Suprapubic skin (tissue), 4 donors: ENCODE measurements at regions not wholly inside any gene's neighbourhood (a gene's known extent, or its start where the extent isn't known, plus 50 kb on each side); places are given as distances from the start of the nearest gene placed in this dataset.
A peak's percentile ranks its signal among the peaks of the same experiment; 100 is the strongest.

Experiments
- DNase-seq, 2 donors: peaks; one replicate each; pipeline ENCODE4 v3.0.0-alpha.2; 2019; ENCODE audit warnings: low spot score in 2 of 2
- H3K27ac ChIP-seq: fragments of 200-600 bp; sonication (generic); one replicate; pipeline ENCODE4 v1.5.1; 2019
- H3K27me3 ChIP-seq: fragments of 200-600 bp; sonication (generic); one replicate; pipeline ENCODE4 v1.5.1; 2019
- H3K36me3 ChIP-seq: fragments of 200-600 bp; sonication (generic); one replicate; pipeline ENCODE4 v1.5.1; 2019
- H3K4me1 ChIP-seq: fragments of 200-600 bp; sonication (generic); one replicate; pipeline ENCODE4 v1.5.1; 2019
- H3K4me3 ChIP-seq: fragments of 200-600 bp; sonication (generic); one replicate; pipeline ENCODE4 v1.5.1; 2019; ENCODE audit warnings: mild to moderate bottlenecking
- H3K9me3 ChIP-seq: fragments of 200-600 bp; sonication (generic); one replicate; pipeline ENCODE4 v1.5.1; 2019
- EP300 ChIP-seq: sonication (generic); formaldehyde crosslinking; IDR thresholded peaks from one replicate; pipeline ENCODE4 v1.6.1; 2017; ENCODE audit warnings: antibody characterized with exemption
- POLR2A ChIP-seq, 2 donors: fragments of 450-650 bp; IDR thresholded peaks; one replicate each; pipeline ENCODE4 v1.6.1; 2017; ENCODE audit warnings: antibody characterized with exemption in 2 of 2, mild to moderate bottlenecking in 2 of 2, moderate library complexity in 2 of 2
- POLR2AphosphoS5 ChIP-seq, 3 donors: sonication (generic); formaldehyde crosslinking; IDR thresholded peaks; one replicate each; pipeline ENCODE4 v1.6.1; 2017; ENCODE audit warnings: antibody characterized with exemption in 3 of 3
- WGBS: methylation state at CpG from one replicate; pipeline ENCODE4 v1.1.5; 2018; 5-methylcytosine and 5-hydroxymethylcytosine counted together
- TF ChIP-seq, protein P1 (sequence below), 2 donors: fragments of 200-600 bp in 1 of 2; fragments of 450-650 bp in 1 of 2; sonication (generic) in 1 of 2; IDR thresholded peaks; one replicate each; pipeline ENCODE4 v1.5.1; 2016 to 2019; ENCODE audit warnings: antibody characterized with exemption in 2 of 2, mild to moderate bottlenecking in 1 of 2, moderate library complexity in 1 of 2

DNA sequence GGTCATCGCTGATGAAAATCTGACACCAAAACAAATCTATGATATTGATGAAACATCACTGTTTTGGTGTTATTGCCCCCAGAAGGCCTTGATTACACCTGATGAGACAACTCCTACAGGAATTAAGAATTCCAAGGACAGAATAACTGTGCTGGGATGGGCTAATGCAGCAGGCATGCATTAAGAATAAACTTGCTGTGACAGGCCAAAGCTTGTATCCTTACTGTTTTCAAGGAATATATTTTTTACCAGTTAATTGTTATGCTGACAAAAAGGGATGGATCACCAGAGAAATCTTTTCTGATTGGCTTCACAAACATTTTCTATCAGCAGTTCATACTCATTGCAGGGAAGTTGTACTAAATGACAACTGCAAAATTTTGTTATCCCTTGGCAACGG is 278.2 kb downstream of the IKZF2 start:
- no peak overlapping the region for H3K27ac ChIP-seq
- no peak for DNase-seq
- H3K4me1 ChIP-seq: no peaks in the 10 kb centered on the region
- TF ChIP-seq EP300 (no peak), POLR2AphosphoS5 (IDR thresholded peaks at IDR 0.05) (no peak)
- no peaks in the 10 kb centered on the region for H3K9me3 ChIP-seq
- no peak overlapping the region for H3K4me3 ChIP-seq
- H3K36me3 ChIP-seq: no peaks in the 10 kb centered on the region
- no peaks in the 10 kb centered on the region for H3K27me3 ChIP-seq
- 81% methylated on average over 2 of the region's 2 CpGs for WGBS

DNA sequence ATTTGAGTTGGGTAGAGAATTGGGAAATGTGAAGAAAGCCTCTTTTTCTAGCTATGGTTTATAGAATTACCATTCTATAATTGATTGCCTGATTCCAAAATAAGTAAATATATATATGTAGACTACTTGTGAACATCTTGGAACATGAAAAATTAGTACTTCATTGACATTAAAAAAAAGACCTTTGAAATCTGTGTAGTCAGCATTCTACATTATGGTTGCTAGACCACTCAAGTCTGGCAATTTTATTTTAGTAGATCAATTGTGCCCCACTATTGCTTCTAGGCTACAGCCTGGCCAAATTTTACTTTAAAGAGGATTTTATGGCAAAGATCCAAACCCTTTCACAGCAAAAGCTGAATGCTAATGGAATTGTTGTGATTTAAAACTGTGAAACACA is 279.8 kb downstream of the IKZF2 start:
- DNase-seq: no peak
- H3K9me3 ChIP-seq: no peaks in the 10 kb centered on the region
- H3K4me3 ChIP-seq: no peak overlapping the region
- H3K27ac ChIP-seq: no peak overlapping the region
- no peaks in the 10 kb centered on the region for H3K36me3 ChIP-seq
- TF ChIP-seq POLR2AphosphoS5 (IDR thresholded peaks at IDR 0.05): no peak
- TF ChIP-seq POLR2A (IDR thresholded peaks at IDR 0.05): no peak
- TF ChIP-seq EP300: no peak
- TF ChIP-seq, protein P1, sequence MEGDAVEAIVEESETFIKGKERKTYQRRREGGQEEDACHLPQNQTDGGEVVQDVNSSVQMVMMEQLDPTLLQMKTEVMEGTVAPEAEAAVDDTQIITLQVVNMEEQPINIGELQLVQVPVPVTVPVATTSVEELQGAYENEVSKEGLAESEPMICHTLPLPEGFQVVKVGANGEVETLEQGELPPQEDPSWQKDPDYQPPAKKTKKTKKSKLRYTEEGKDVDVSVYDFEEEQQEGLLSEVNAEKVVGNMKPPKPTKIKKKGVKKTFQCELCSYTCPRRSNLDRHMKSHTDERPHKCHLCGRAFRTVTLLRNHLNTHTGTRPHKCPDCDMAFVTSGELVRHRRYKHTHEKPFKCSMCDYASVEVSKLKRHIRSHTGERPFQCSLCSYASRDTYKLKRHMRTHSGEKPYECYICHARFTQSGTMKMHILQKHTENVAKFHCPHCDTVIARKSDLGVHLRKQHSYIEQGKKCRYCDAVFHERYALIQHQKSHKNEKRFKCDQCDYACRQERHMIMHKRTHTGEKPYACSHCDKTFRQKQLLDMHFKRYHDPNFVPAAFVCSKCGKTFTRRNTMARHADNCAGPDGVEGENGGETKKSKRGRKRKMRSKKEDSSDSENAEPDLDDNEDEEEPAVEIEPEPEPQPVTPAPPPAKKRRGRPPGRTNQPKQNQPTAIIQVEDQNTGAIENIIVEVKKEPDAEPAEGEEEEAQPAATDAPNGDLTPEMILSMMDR (IDR thresholded peaks at IDR 0.05): no peak
- H3K27me3 ChIP-seq: no peaks in the 10 kb centered on the region
- no peaks in the 10 kb centered on the region for H3K4me1 ChIP-seq

GRCh38 chr2:212864186-212864585 is 287.2 kb downstream of the IKZF2 start:
- 91% methylated on average over 2 of the region's 2 CpGs for WGBS
- Histone ChIP-seq H3K27ac (no peak overlapping the region), H3K4me1 (no peaks in the 10 kb centered on the region), H3K36me3 (no peaks in the 10 kb centered on the region), H3K4me3 (no peak overlapping the region), H3K9me3 (peaks cover 25% of the 10 kb centered on the region), H3K27me3 (no peaks in the 10 kb centered on the region)
- DNase-seq: no peak
- TF ChIP-seq EP300: no peak
- TF ChIP-seq POLR2AphosphoS5 (IDR thresholded peaks at IDR 0.05): no peak
- TF ChIP-seq POLR2A (IDR thresholded peaks at IDR 0.05): no peak
- TF ChIP-seq, protein P1 (IDR thresholded peaks at IDR 0.05): no peak

DNA sequence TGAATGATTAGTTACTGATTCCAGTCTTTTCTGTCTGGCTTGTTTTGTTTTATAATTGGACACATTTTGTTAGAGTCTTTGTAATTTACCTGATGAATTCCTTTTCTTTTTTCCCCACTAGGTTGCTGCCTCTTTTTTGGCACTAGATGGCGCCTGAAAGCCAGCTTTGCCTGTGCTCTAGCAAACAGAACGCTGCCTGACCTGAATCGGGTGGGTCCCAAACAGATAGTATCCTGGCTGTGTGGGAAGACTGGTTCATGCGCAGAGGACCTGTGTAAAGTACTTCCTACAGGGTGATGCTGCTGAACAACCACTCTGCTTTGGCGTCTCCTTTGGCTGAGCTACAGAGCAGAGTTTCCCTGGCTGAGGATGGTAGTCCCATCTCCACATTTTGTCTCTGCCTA is 288.2 kb downstream of the IKZF2 start:
- Histone ChIP-seq H3K27ac (no peak overlapping the region), H3K4me1 (no peaks in the 10 kb centered on the region), H3K27me3 (no peaks in the 10 kb centered on the region), H3K36me3 (no peaks in the 10 kb centered on the region), H3K9me3 (peaks cover 29% of the 10 kb centered on the region), H3K4me3 (no peak overlapping the region)
- TF ChIP-seq, protein P1 (IDR thresholded peaks at IDR 0.05): peak in 1 of 2 donors; percentile 30
- TF ChIP-seq POLR2AphosphoS5 (IDR thresholded peaks at IDR 0.05): no peak
- 66% methylated on average over 5 of the region's 5 CpGs for WGBS
- no peak for DNase-seq

DNA sequence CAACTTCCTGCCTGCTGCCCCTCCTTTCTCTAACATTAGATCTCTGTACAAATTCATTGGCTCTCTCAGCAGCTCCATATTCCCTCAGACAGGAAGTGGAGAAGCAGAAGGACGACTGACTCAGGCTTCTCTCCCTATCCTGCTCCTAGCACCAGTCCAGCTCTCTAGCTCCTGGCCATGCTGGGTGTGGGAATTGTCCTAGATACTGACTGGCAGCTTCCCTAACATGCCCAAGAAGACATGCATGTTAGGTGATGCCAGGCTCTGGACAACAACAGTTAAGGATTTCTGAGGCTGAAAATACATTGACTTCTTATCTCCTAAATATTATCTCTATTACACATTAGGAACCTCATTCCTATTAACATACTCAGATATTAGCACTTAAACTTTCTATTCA is 292.9 kb downstream of the IKZF2 start:
- no peak for DNase-seq
- WGBS: 50% methylated on average over 1 of the region's 1 CpG
- no peak overlapping the region for H3K4me3 ChIP-seq
- H3K4me1 ChIP-seq: no peaks in the 10 kb centered on the region
- H3K9me3 ChIP-seq: peaks cover 19% of the 10 kb centered on the region
- no peaks in the 10 kb centered on the region for H3K27me3 ChIP-seq
- TF ChIP-seq POLR2AphosphoS5 (IDR thresholded peaks at IDR 0.05) (no peak), POLR2A (IDR thresholded peaks at IDR 0.05) (no peak), EP300 (no peak)
- no peak overlapping the region for H3K27ac ChIP-seq
- no peaks in the 10 kb centered on the region for H3K36me3 ChIP-seq

- WGBS: 66% methylated on average over 4 of the region's 4 CpGs
- peaks cover 3% of the 10 kb centered on the region for H3K9me3 ChIP-seq
Observed at GRCh38 chr2:212854771-212855170, 296.6 kb downstream of the IKZF2 start.

More at GRCh38 chr2:212854771-212855170, 296.6 kb downstream of the IKZF2 start:
- Histone ChIP-seq H3K4me3 (no peak overlapping the region), H3K4me1 (no peaks in the 10 kb centered on the region), H3K36me3 (no peaks in the 10 kb centered on the region), H3K27ac (no peak overlapping the region), H3K27me3 (no peaks in the 10 kb centered on the region)
- DNase-seq: no peak
- TF ChIP-seq POLR2AphosphoS5 (IDR thresholded peaks at IDR 0.05) (no peak), POLR2A (IDR thresholded peaks at IDR 0.05) (no peak), EP300 (no peak)
- TF ChIP-seq, protein P1 (IDR thresholded peaks at IDR 0.05): no peak
